Right atrium auricular region (tissue), 2 donors: ENCODE measurements at regions not wholly inside any gene's neighbourhood (a gene's known extent, or its start where the extent isn't known, plus 50 kb on each side); places are given as distances from the start of the nearest gene placed in this dataset.
"Not testable (repeated sequence)": the region's sequence is repeated elsewhere in the genome, so short reads cannot be mapped to it uniquely, and the experiment has no call there.

Experiments used
- DNase-seq: peaks from one replicate; pipeline ENCODE4 v3.0.0-alpha.2; 2019; ENCODE audit warnings: low spot score
- H3K27ac ChIP-seq, 2 donors: fragments of 200-600 bp; sonication (generic); 1 replicate in 1 of 2; 2 replicates in 1 of 2; pipeline ENCODE4 v1.5.1; 2016 to 2019
- H3K27me3 ChIP-seq, 2 donors: fragments of 200-600 bp; sonication (generic); one replicate each; pipeline versions ENCODE4 v1.5.1 to v1.6.0; 2017 to 2019
- H3K36me3 ChIP-seq: fragments of 200-600 bp; sonication (generic); one replicate; pipeline ENCODE4 v1.5.1; 2016
- H3K4me1 ChIP-seq, 2 donors: fragments of 200-600 bp; sonication (generic); one replicate each; pipeline versions ENCODE4 v1.5.1 to v1.6.0; 2017 to 2019
- H3K4me3 ChIP-seq, 2 donors: fragments of 200-600 bp; sonication (generic); 1 replicate in 1 of 2; 2 replicates in 1 of 2; pipeline ENCODE4 v1.5.1; 2017 to 2019; ENCODE audit warnings: mild to moderate bottlenecking in 1 of 2, moderate library complexity in 1 of 2
- H3K9me3 ChIP-seq, 2 donors: fragments of 200-600 bp; sonication (generic); one replicate each; pipeline ENCODE4 v1.5.1; 2019
- TF ChIP-seq, protein P1 (sequence below), 2 donors: fragments of 200-600 bp; sonication (generic); IDR thresholded peaks; one replicate each; pipeline ENCODE4 v1.5.1; 2019; ENCODE audit warnings: antibody characterized with exemption in 2 of 2

DNA sequence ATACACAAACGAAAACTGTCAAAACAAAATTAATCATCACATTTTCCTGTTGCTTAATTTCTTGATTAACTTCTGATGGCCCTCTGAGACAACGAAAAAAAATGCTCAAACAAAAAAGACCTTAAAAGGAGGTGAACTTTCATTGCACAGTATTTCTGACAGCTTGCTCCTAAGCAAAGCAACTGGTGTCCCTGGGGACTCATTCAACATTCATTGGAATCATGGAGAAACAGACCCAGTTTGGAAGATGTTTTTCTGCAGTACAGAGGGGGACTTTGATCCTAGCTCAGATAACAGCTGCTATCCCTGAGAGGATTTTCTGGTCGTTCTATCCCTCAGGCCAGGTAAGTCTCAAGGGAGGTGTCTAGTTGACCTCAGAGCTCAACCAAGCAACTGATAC, 378.7 kb upstream of the ATP11B start:
- H3K36me3 ChIP-seq = no peaks in the 10 kb centered on the region
- no peak overlapping the region for H3K4me3 ChIP-seq
- DNase-seq = no peak
- no peaks in the 10 kb centered on the region for H3K27me3 ChIP-seq
- H3K4me1 ChIP-seq = no peaks in the 10 kb centered on the region
- TF ChIP-seq, protein P1, sequence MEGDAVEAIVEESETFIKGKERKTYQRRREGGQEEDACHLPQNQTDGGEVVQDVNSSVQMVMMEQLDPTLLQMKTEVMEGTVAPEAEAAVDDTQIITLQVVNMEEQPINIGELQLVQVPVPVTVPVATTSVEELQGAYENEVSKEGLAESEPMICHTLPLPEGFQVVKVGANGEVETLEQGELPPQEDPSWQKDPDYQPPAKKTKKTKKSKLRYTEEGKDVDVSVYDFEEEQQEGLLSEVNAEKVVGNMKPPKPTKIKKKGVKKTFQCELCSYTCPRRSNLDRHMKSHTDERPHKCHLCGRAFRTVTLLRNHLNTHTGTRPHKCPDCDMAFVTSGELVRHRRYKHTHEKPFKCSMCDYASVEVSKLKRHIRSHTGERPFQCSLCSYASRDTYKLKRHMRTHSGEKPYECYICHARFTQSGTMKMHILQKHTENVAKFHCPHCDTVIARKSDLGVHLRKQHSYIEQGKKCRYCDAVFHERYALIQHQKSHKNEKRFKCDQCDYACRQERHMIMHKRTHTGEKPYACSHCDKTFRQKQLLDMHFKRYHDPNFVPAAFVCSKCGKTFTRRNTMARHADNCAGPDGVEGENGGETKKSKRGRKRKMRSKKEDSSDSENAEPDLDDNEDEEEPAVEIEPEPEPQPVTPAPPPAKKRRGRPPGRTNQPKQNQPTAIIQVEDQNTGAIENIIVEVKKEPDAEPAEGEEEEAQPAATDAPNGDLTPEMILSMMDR (IDR thresholded peaks at IDR 0.05) = no peak
- no peaks in the 10 kb centered on the region for H3K9me3 ChIP-seq
- no peak overlapping the region for H3K27ac ChIP-seq

DNA sequence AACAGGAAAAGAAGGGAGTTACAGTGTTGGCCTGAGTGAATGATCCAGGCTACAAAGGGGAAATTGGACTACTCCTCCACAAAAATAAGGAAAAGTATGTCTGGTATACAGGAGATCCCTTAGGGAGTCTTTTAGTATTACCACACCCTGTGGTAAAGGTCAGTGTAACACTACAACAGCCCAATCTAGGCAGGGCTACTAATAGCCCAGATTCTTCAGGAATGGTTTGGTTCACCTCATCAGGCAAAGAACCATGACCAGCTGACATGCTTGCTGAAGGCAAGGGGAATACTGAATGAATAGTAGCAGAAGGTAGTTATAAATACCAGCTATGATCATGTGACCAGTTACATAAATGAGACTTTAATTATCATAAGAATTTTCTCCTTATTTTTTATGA, 372.6 kb upstream of the ATP11B start:
- H3K4me3 ChIP-seq = no peak overlapping the region
- H3K27me3 ChIP-seq = no peaks in the 10 kb centered on the region
- H3K36me3 ChIP-seq = no peaks in the 10 kb centered on the region
- no peak overlapping the region for H3K27ac ChIP-seq
- no peak for DNase-seq
- no peaks in the 10 kb centered on the region for H3K9me3 ChIP-seq
- TF ChIP-seq, protein P1 (IDR thresholded peaks at IDR 0.05) = no peak
- no peaks in the 10 kb centered on the region for H3K4me1 ChIP-seq

DNA sequence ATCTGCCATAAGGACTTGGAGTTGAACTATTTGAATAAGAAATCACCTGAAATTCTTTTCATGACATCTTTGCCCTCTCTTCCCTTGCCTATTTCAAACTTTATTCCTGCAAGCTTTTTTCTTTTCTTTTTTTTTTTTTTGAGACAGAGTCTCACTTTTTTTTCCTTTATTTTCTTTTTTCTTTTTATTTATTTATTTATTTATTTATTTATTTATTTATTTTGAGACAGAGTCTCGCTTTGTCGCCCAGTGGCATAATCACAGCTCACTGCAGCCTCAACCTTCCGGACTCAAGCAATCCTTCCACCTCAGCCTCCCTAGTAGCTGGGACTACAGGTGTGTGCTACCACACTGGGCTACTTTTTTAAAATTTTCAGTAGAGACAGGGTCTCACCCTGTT, 369.3 kb upstream of the ATP11B start:
- no peaks in the 10 kb centered on the region for H3K36me3 ChIP-seq

DNA sequence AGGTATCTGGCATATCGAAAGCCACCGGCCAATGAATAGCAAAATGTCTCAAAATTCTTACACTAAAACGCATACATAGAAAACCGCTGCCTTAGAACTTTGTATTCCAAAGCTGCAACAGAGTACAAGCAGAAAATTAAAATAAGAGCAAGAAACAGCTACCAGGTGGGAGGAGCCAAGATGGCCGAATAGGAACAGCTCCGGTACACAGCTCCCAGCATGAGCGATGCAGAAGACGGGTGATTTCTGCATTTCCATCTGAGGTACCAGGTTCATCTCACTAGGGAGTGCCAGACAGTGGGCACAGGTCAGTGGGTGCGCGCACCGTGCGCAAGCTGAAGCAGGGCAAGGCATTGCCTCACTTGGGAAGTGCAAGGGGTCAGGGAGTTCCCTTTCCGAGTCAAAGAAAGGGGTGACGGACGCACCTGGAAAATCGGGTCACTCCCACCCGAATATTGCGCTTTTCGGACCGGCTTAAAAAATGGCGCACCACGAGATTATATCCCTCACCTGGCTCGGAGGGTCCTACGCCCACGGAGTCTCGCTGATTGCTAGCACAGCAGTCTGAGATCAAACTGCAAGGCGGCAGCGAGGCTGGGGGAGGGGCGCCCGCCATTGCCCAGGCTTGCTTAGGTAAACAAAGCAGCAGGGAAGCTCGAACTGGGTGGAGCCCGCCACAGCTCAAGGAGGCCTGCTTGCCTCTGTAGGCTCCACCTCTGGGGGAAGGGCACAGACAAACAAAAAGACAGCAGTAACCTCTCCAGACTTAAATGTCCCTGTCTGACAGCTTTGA, 367.2 kb upstream of the ATP11B start:
- not testable (repeated sequence) for H3K4me1 ChIP-seq, H3K4me3 ChIP-seq, DNase-seq, H3K36me3 ChIP-seq, H3K27me3 ChIP-seq, H3K27ac ChIP-seq, H3K9me3 ChIP-seq

More for the DNA sequence above, 369.3 kb upstream of the ATP11B start:
- DNase-seq = no peak
- Histone ChIP-seq H3K27ac (no peak overlapping the region), H3K4me3 (no peak overlapping the region), H3K27me3 (no peaks in the 10 kb centered on the region), H3K4me1 (no peaks in the 10 kb centered on the region), H3K9me3 (no peaks in the 10 kb centered on the region)
- TF ChIP-seq, protein P1 (IDR thresholded peaks at IDR 0.05) = no peak

DNA sequence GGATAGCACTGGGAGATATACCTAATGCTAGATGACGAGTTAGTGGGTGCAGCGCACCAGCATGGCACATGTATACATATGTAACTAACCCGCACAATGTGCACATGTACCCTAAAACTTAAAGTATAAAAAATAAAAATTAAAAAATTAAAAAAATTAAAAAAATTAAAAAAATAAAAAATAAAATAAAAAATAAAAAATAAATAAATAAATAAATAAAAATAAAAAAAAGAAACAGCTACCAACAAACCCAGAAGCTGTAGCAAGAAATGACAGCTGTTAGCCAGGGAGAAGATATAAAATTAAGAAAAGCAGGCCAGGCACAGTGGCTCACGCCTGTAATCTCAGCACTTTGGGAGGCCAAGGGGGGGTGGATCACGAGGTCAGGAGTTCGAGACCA, 361.3 kb upstream of the ATP11B start:
- not testable (repeated sequence) for H3K9me3 ChIP-seq, H3K4me3 ChIP-seq, DNase-seq, H3K27ac ChIP-seq, H3K36me3 ChIP-seq, H3K27me3 ChIP-seq, H3K4me1 ChIP-seq

DNA sequence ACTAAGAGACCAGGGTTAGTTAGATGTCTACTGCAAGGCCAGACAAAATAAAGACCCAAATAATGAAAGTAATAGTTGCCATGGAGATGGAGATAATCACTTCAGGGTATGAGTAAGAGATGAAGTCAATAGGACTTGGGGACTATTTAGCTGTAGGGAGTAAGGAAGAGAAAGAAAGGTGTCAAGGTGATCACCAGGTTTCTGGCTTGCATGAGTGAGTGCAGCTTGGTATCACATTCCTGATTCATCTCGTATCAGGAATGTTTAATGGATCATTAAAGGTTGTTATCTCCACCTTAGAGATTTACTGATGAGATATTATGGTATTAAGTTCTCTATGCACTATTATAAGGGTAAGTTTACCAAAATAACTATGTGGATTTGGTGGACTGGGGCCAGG, 357.4 kb upstream of the ATP11B start:
- H3K36me3 ChIP-seq = no peaks in the 10 kb centered on the region
- H3K4me3 ChIP-seq = no peak overlapping the region
- no peaks in the 10 kb centered on the region for H3K4me1 ChIP-seq
- TF ChIP-seq, protein P1 (IDR thresholded peaks at IDR 0.05) = no peak
- no peak for DNase-seq
- no peaks in the 10 kb centered on the region for H3K27me3 ChIP-seq
- H3K27ac ChIP-seq = no peak overlapping the region
- no peaks in the 10 kb centered on the region for H3K9me3 ChIP-seq

DNA sequence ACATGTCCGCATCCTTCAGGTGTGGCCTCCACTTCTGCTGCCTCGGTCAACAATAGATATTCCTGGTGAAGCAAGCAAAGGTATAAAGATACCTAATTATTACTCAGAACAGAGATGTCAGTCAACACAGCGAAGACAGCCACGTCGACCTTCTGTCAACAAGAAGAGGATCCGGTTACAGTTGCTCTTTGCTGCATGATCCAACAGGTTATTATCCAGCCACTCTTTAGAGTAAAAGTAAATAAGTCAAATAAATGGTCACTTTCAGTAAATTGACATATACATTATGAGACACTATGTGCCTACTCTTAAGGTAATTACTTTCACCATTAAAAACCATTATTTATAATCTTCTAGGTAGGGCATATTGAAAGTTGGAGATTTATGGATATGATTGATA, 356.8 kb upstream of the ATP11B start:
- H3K4me3 ChIP-seq = no peak overlapping the region
- no peak for DNase-seq
- H3K4me1 ChIP-seq = no peaks in the 10 kb centered on the region
- no peaks in the 10 kb centered on the region for H3K9me3 ChIP-seq
- no peaks in the 10 kb centered on the region for H3K36me3 ChIP-seq
- H3K27ac ChIP-seq = no peak overlapping the region
- no peaks in the 10 kb centered on the region for H3K27me3 ChIP-seq
- TF ChIP-seq, protein P1 (IDR thresholded peaks at IDR 0.05) = no peak
